HG02840 (cell line): ENCODE measurements at regions not wholly inside any gene's neighbourhood (a gene's known extent, or its start where the extent isn't known, plus 50 kb on each side); places are given as distances from the start of the nearest gene placed in this dataset.

Experiments
- ATAC-seq: cut with Tn5 transposase; IDR thresholded peaks from one replicate; pipeline ENCODE4 v1.9.1; 2021; ENCODE audit warnings: mild to moderate bottlenecking, moderate library complexity, moderate number of reproducible peaks; ENCODE audit not compliant: unreplicated experiment, low FRiP score

DNA sequence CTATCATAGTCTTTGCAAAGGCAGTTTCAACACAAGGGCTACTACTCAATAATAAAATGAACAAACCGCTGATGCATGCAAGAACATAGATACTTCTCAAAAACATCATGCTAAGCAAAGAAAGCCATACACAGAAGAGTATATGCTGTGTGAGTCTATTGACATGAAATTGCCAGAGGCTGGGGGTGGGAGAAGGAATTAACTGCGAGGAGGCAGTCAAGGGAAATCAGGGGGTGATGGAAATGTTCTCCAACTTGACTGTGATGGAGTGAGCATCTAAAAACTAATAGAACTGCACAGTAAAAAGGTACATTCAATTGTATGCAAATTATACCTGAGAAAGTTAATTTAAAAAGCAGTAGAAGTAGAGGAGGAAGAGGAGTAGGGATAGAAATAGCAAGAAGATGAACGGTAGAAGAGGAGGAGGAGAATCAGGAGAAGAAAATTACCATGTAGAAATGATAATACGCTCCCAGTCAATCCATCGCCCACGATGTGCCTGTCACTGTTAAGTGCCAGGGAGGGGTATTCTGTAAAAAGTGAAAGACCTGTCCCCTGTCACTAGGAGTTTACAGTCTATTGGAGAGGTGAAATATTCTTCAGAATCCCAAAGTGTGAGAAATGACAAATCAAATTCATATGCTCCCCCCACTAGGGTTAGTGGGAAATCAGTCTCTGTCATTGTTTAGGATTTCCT lies 90.3 kb downstream of the B3GNT2 start:
- ATAC-seq, result no peak

DNA sequence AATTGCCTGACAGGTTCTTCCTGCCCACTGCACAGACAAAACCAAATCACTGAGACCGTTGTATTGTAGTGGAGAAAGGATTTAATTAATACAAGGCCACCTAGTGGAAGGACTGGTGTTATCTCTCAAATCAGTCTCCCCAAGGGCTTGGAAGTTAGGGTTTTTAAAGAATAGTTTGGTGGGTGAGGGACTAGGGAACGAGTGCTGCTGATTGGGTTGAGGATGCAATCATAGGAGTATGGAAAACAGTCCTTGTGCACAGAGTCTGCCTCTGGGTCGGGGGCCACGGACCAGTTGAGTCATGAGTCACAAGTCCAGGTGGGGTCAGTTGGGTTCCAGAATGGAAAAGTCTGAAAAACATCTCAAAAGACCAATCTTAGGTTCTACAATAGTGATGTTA lies 89.1 kb downstream of the B3GNT2 start:
- ATAC-seq, result no peak

DNA sequence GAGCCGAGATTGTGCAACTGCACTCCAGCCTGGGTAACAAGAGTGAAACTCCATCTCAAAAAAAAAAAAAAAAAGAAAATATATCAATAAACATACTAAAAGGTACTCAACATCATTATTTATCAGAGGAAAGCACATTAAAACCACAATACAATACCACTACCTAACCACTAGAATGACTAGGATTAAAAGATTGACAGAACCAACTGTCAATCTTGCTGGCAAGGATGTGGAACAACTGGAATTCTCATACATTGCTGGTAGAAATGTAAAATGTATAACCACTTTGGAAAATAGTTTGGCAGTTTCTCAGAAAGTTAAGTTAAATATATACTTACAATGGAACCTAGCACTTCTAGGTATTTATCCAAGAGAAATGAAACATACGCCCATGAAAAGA lies 88.6 kb downstream of the B3GNT2 start:
- no peak for ATAC-seq

DNA sequence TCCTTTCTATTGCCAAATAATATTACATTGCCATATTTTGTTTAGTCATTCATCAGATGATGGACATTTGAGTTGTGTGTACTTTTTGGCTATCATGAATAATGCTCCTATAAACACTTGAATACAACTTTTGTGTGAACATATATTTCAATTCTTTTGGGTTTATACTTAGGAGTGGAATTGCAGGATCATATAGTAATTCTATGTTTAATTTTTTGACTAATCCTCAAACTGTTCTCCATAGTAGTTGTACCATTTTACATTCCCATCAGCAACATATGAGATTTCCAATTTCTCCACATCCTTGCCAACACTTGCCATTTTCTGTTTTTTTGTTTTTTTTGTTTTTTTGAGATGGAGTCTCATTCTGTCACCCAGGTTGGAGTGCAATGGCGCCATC lies 87.2 kb downstream of the B3GNT2 start:
- ATAC-seq, result no peak

DNA sequence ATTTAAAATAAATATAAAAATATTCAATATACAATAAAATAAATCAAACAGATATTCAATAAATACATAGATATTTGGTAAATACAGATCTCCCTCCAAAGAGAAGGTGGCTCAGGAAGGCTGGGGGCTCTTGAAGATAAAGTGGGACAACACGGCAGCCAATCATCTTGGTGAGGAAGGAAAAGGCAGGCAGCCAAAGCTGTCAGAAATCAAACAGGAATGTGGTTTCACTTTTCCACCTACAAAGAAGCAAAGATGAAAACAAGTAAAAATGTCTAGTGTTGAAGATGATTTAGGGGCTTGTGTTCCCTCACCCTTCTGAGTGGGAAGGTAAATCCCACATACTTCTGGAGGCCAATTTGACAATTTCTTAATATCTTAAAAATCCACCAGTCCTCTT lies 85.7 kb downstream of the B3GNT2 start:
- ATAC-seq, result no peak

DNA sequence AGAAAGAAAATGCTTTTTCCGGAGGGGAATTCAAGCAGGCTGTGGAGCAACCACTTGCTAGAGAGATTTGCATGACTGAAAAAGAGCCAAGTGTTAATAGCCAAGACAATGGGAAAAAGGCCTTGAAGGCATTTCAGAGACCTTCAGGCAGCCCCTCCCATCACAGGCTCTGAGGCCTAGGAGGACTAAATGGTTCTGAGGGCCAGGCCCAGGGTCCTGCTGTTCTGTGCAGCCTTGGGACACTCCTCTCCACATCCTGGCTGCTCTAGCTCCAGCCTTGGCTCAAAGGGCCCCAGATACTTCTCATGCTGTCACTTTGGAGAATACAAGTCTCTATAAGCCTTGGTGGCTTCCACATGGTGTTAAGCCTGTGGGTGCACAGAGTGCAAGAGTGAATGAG lies 81.8 kb downstream of the B3GNT2 start:
- no peak for ATAC-seq
